HEK293 (cell line): ENCODE measurements at regions not wholly inside any gene's neighbourhood (a gene's known extent, or its start where the extent isn't known, plus 50 kb on each side); places are given as distances from the start of the nearest gene placed in this dataset.
A peak's percentile ranks its signal among the peaks of the same experiment; 100 is the strongest.

Experiments used
- CTCF ChIA-PET: fragments of 350-600 bp; formaldehyde crosslinking; extraction: SDS; loops from one replicate; lab custom pipeline; 2021; ENCODE audit warnings: antibody characterized with exemption; lab: Yijun Ruan, JAX
- POLR2A ChIA-PET: fragments of 300-600 bp; formaldehyde crosslinking; extraction: SDS; loops from one replicate; lab custom pipeline; 2020; ENCODE audit warnings: antibody characterized with exemption, inconsistent platforms; lab: Yijun Ruan, JAX
- H3K27ac ChIP-seq: fragments of 200-500 bp; sonication (Bioruptor generic); 2 replicates; pipeline ENCODE4 v1.5.1; 2014; ENCODE audit warnings: low read depth, low read length, control low read depth, inconsistent platforms; ENCODE audit errors: extremely low read depth
- H3K36me3 ChIP-seq, 2 experiments: fragments of 200-500 bp in 1 of 2; sonication (Bioruptor generic) in 1 of 2; 1 replicate in 1 of 2; 2 replicates in 1 of 2; pipeline ENCODE4 v1.5.1; 2014 to 2017; ENCODE audit warnings: inconsistent platforms in 2 of 2, low read length in 2 of 2; ENCODE audit not compliant: control insufficient read depth in 2 of 2, insufficient read depth in 1 of 2
- H3K4me1 ChIP-seq: fragments of 200-500 bp; sonication (Bioruptor generic); 2 replicates; pipeline ENCODE4 v1.5.1; 2014; ENCODE audit warnings: mild to moderate bottlenecking, low read length, inconsistent platforms; ENCODE audit not compliant: control insufficient read depth, insufficient read depth
- H3K4me3 ChIP-seq: 2 replicates; pipeline ENCODE4 v1.5.1; 2011; ENCODE audit warnings: low read depth, mild to moderate bottlenecking, control low read depth, low read length, moderate library complexity
- H3K9me3 ChIP-seq: fragments of 200-500 bp; sonication (Bioruptor generic); 2 replicates; pipeline ENCODE4 v1.5.1; 2014; ENCODE audit warnings: low read depth, low read length, inconsistent platforms; ENCODE audit not compliant: control insufficient read depth, insufficient read depth
- BCL11A ChIP-seq: fragments of 450-650 bp; formaldehyde crosslinking; IDR thresholded peaks from 2 replicates; pipeline ENCODE4 v1.5.1; 2016; ENCODE audit warnings: low read depth, missing biosample characterization, missing genetic modification characterization
- FEZF1 ChIP-seq: fragments of 450-650 bp; formaldehyde crosslinking; IDR thresholded peaks from 2 replicates; pipeline ENCODE4 v1.5.1; 2016; ENCODE audit warnings: missing biosample characterization, missing genetic modification characterization
- RBAK ChIP-seq: fragments of 450-650 bp; formaldehyde crosslinking; IDR thresholded peaks from 2 replicates; pipeline ENCODE4 v1.5.1; 2016; ENCODE audit warnings: missing biosample characterization, missing genetic modification characterization
- SP2 ChIP-seq: fragments of 450-650 bp; formaldehyde crosslinking; IDR thresholded peaks from 2 replicates; pipeline ENCODE4 v1.5.1; 2016; ENCODE audit warnings: missing biosample characterization, missing genetic modification characterization
- ZBTB17 ChIP-seq: fragments of 450-650 bp; formaldehyde crosslinking; IDR thresholded peaks from 2 replicates; pipeline ENCODE4 v1.5.1; 2016; ENCODE audit warnings: missing biosample characterization, missing genetic modification characterization
- ZEB2 ChIP-seq: fragments of 450-650 bp; formaldehyde crosslinking; IDR thresholded peaks from 2 replicates; pipeline ENCODE4 v1.5.1; 2016; ENCODE audit warnings: missing biosample characterization, missing genetic modification characterization
- ZFP3 ChIP-seq: fragments of 450-650 bp; formaldehyde crosslinking; IDR thresholded peaks from 2 replicates; pipeline ENCODE4 v1.5.1; 2016; ENCODE audit warnings: low read depth, missing biosample characterization, missing genetic modification characterization
- ZIC2 ChIP-seq: fragments of 450-650 bp; formaldehyde crosslinking; IDR thresholded peaks from 2 replicates; pipeline ENCODE4 v1.5.1; 2016; ENCODE audit warnings: missing biosample characterization, missing genetic modification characterization
- ZNF112 ChIP-seq: fragments of 450-650 bp; formaldehyde crosslinking; IDR thresholded peaks from 2 replicates; pipeline ENCODE4 v1.5.0; 2017; ENCODE audit warnings: missing biosample characterization, missing genetic modification characterization
- ZNF140 ChIP-seq: fragments of 450-650 bp; formaldehyde crosslinking; IDR thresholded peaks from 2 replicates; pipeline ENCODE4 v1.5.1; 2016; ENCODE audit warnings: missing biosample characterization, missing genetic modification characterization
- ZNF155 ChIP-seq: fragments of 450-650 bp; formaldehyde crosslinking; IDR thresholded peaks from 2 replicates; pipeline ENCODE4 v1.5.1; 2016; ENCODE audit warnings: missing biosample characterization, missing genetic modification characterization
- ZNF169 ChIP-seq: fragments of 450-650 bp; formaldehyde crosslinking; IDR thresholded peaks from 2 replicates; pipeline ENCODE4 v1.5.1; 2016; ENCODE audit warnings: missing biosample characterization, missing genetic modification characterization
- ZNF19 ChIP-seq: fragments of 450-650 bp; formaldehyde crosslinking; IDR thresholded peaks from 2 replicates; pipeline ENCODE4; 2016; ENCODE audit warnings: missing biosample characterization, missing genetic modification characterization, low read depth
- ZNF202 ChIP-seq: fragments of 450-650 bp; formaldehyde crosslinking; IDR thresholded peaks from 2 replicates; pipeline ENCODE4 v1.5.1; 2016; ENCODE audit warnings: missing biosample characterization, missing genetic modification characterization, borderline replicate concordance
- ZNF292 ChIP-seq: fragments of 450-650 bp; formaldehyde crosslinking; IDR thresholded peaks from 2 replicates; pipeline ENCODE4 v1.5.1; 2016; ENCODE audit warnings: low read depth, missing biosample characterization, missing genetic modification characterization, borderline replicate concordance
- ZNF362 ChIP-seq: fragments of 450-650 bp; formaldehyde crosslinking; IDR thresholded peaks from 2 replicates; pipeline ENCODE4 v1.5.1; 2016; ENCODE audit warnings: missing biosample characterization, missing genetic modification characterization
- ZNF366 ChIP-seq: fragments of 450-650 bp; formaldehyde crosslinking; conservative IDR thresholded peaks from 2 replicates; pipeline ENCODE4 v1.5.1; 2016; ENCODE audit warnings: missing biosample characterization, missing genetic modification characterization
- ZNF394 ChIP-seq: fragments of 450-650 bp; formaldehyde crosslinking; IDR thresholded peaks from 2 replicates; pipeline ENCODE4 v1.5.1; 2016; ENCODE audit warnings: missing biosample characterization, missing genetic modification characterization, mild to moderate bottlenecking, moderate library complexity, borderline replicate concordance
- ZNF473 ChIP-seq: fragments of 450-650 bp; formaldehyde crosslinking; IDR thresholded peaks from 2 replicates; pipeline ENCODE4 v1.5.1; 2017; ENCODE audit warnings: missing biosample characterization, missing genetic modification characterization
- ZNF488 ChIP-seq: fragments of 450-650 bp; formaldehyde crosslinking; IDR thresholded peaks from 2 replicates; pipeline ENCODE4 v1.5.1; 2016; ENCODE audit warnings: missing biosample characterization, missing genetic modification characterization
- ZNF549 ChIP-seq: fragments of 450-650 bp; IDR thresholded peaks from 2 replicates; pipeline ENCODE4 v1.5.1; 2018; ENCODE audit warnings: missing biosample characterization, missing genetic modification characterization, mild to moderate bottlenecking, inconsistent platforms, moderate library complexity
- ZNF561 ChIP-seq: fragments of 450-650 bp; IDR thresholded peaks from 2 replicates; pipeline ENCODE4 v1.5.1; 2018; ENCODE audit warnings: missing biosample characterization, missing genetic modification characterization, borderline replicate concordance
- ZNF629 ChIP-seq: fragments of 450-650 bp; formaldehyde crosslinking; IDR thresholded peaks from 2 replicates; pipeline ENCODE4 v1.5.1; 2017; ENCODE audit warnings: missing biosample characterization, missing genetic modification characterization
- ZNF658 ChIP-seq: fragments of 450-650 bp; formaldehyde crosslinking; IDR thresholded peaks from 2 replicates; pipeline ENCODE4; 2016; ENCODE audit warnings: missing biosample characterization, missing genetic modification characterization
- ZNF776 ChIP-seq: fragments of 450-650 bp; formaldehyde crosslinking; IDR thresholded peaks from 2 replicates; pipeline ENCODE4 v1.5.0; 2017; ENCODE audit warnings: missing biosample characterization, missing genetic modification characterization, borderline replicate concordance
- ZNF792 ChIP-seq: fragments of 450-650 bp; formaldehyde crosslinking; IDR thresholded peaks from 2 replicates; pipeline ENCODE4 v1.5.1; 2016; ENCODE audit warnings: missing biosample characterization, missing genetic modification characterization
- ZNF837 ChIP-seq: fragments of 450-650 bp; formaldehyde crosslinking; IDR thresholded peaks from 2 replicates; pipeline ENCODE4 v1.5.1; 2016; ENCODE audit warnings: missing biosample characterization, missing genetic modification characterization
- ZXDB ChIP-seq: fragments of 450-650 bp; formaldehyde crosslinking; IDR thresholded peaks from 2 replicates; pipeline ENCODE4 v1.5.1; 2016; ENCODE audit warnings: missing biosample characterization, missing genetic modification characterization

- H3K9me3 ChIP-seq, result no peaks in the 10 kb centered on the region
- CTCF ChIA-PET, result no interaction called here
- TF ChIP-seq ZNF155 (tag by site-specific recombination) (no peak), ZNF488 (no peak), ZNF473 (no peak), ZNF202 (tag by site-specific recombination) (no peak), ZNF112 (tag by site-specific recombination) (no peak), ZNF362 (no peak), ZXDB (tag by site-specific recombination) (no peak), ZFP3 (no peak), ZNF629 (no peak), ZNF366 (tag by site-specific recombination) (no peak), ZIC2 (tag by site-specific recombination) (no peak), ZNF292 (tag by site-specific recombination) (no peak), RBAK (tag by site-specific recombination) (no peak), ZNF19 (tag by site-specific recombination) (no peak), ZNF837 (no peak), ZNF394 (tag by site-specific recombination) (no peak), ZNF169 (tag by site-specific recombination) (no peak), ZNF549 (tag by site-specific recombination) (no peak), SP2 (tag by site-specific recombination) (no peak), BCL11A (tag by site-specific recombination) (no peak)
- H3K4me3 ChIP-seq, result no peak overlapping the region
- H3K4me1 ChIP-seq, result no peaks in the 10 kb centered on the region
- POLR2A ChIA-PET, result no interaction called here
- H3K36me3 ChIP-seq, result no peaks in the 10 kb centered on the region
- H3K27ac ChIP-seq, result no peak overlapping the region
Measured at GRCh38 chr3:189103208-189103607, 68.6 kb upstream of the TPRG1 start.

DNA sequence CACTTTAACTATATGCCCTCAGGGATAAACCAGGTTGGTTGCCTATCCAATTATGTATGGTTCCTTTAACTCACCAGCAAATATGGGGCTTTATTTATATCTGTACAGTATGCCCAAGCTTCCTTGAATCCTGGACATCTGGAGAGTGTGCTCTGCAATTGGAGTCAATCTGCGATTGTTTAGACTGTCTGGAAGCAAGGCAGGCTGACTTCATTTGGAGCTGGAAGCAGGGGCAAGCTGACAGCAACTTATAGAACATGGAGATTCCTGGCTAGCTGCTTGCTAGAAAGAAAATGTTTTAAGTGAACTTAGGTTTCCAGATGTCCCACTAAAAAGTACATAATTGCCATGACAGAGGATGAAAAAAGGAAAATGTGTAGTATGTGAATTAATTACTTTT is 63.7 kb upstream of the TPRG1 start:
- TF ChIP-seq ZNF776 (tag by site-specific recombination) (no peak), ZNF140 (no peak), ZNF561 (tag by site-specific recombination) (no peak), ZBTB17 (tag by site-specific recombination) (peak; percentile 69), ZEB2 (tag by site-specific recombination) (no peak), ZNF792 (tag by site-specific recombination) (no peak), FEZF1 (tag by site-specific recombination) (no peak), ZNF658 (no peak)
- H3K9me3 ChIP-seq, result no peaks in the 10 kb centered on the region
- H3K4me3 ChIP-seq, result no peak overlapping the region
- POLR2A ChIA-PET, result no interaction called here
- H3K4me1 ChIP-seq, result no peaks in the 10 kb centered on the region
- H3K27ac ChIP-seq, result no peak overlapping the region
- CTCF ChIA-PET, result interaction anchor here (0.5 to 0.6 kb wide), 2 partner anchors 40 to 1378 kb away, joined by 3 read pairs; no protein-coding TSS in a partner anchor
- no peaks in the 10 kb centered on the region for H3K36me3 ChIP-seq
